Left ventricle myocardium superior (tissue), 1 donor: ENCODE measurements at regions not wholly inside any gene's neighbourhood (a gene's known extent, or its start where the extent isn't known, plus 50 kb on each side); places are given as distances from the start of the nearest gene placed in this dataset.
A peak's percentile ranks its signal among the peaks of the same experiment; 100 is the strongest.

Source experiments
- ATAC-seq: fragments of 200-7000 bp; cut with Tn5 transposase; one replicate; pipeline ENCODE4 v1.9.1; 2020; ENCODE audit warnings: mild to moderate bottlenecking, moderate library complexity
- DNase-seq: peaks from one replicate; pipeline ENCODE4 v3.0.0-alpha.2; 2020
- intact Hi-C: fragments of 100-400 bp; cut with micrococcal nuclease; formaldehyde crosslinking; loops from one replicate; pipeline ENCODE4 v1.11.0; 2022
- donor health status: DM: no; HTN: yes; CAD: no; lungs with severe emphysema.

- DNase-seq, result no peak
- peak; percentile 20 for ATAC-seq
- intact Hi-C loops, result no loop called here
These were observed 806.5 kb downstream of the TDRD15 start for GRCh38 chr2:21930226-21930625.

- DNase-seq (no peak), ATAC-seq (no peak)
- intact Hi-C loops, result no loop called here
These were observed 816.2 kb downstream of the TDRD15 start for GRCh38 chr2:21939967-21940366.

GRCh38 chr2:21944536-21944935, 820.8 kb downstream of the TDRD15 start:
- no peak for ATAC-seq
- intact Hi-C loops, result no loop called here
- no peak for DNase-seq

GRCh38 chr2:21945658-21946057, 821.9 kb downstream of the TDRD15 start:
- DNase-seq (no peak), ATAC-seq (no peak)
- intact Hi-C loops, result no loop called here

- ATAC-seq (no peak), DNase-seq (no peak)
- intact Hi-C loops, result no loop called here
These were observed 823.3 kb downstream of the TDRD15 start for GRCh38 chr2:21947046-21947445.

- DNase-seq, result no peak
- ATAC-seq, result peak; percentile 41
- intact Hi-C loops, result no loop called here
These were observed 842.4 kb downstream of the TDRD15 start for GRCh38 chr2:21966139-21966538.

GRCh38 chr2:21970971-21971370, 847.2 kb downstream of the TDRD15 start:
- ATAC-seq (no peak), DNase-seq (no peak)
- intact Hi-C loops, result no loop called here

GRCh38 chr2:21972586-21972985, 848.8 kb downstream of the TDRD15 start:
- ATAC-seq (no peak), DNase-seq (no peak)
- intact Hi-C loops, result no loop called here

GRCh38 chr2:21981127-21981526, 857.4 kb downstream of the TDRD15 start:
- intact Hi-C loops, result no loop called here
- DNase-seq, result no peak
- no peak for ATAC-seq

- intact Hi-C loops, result no loop called here
- DNase-seq, result no peak
- ATAC-seq, result no peak
These were observed 869.2 kb downstream of the TDRD15 start for GRCh38 chr2:21993002-21993401.

GRCh38 chr2:21996339-21996738, 872.6 kb downstream of the TDRD15 start:
- ATAC-seq (no peak), DNase-seq (no peak)
- intact Hi-C loops, result no loop called here

- intact Hi-C loops, result no loop called here
- no peak for ATAC-seq
These were observed 875.8 kb downstream of the TDRD15 start for GRCh38 chr2:21999522-21999921.

GRCh38 chr2:22002066-22002465, 878.3 kb downstream of the TDRD15 start:
- no peak for ATAC-seq

More at GRCh38 chr2:21999522-21999921, 875.8 kb downstream of the TDRD15 start:
- DNase-seq, result no peak

GRCh38 chr2:22003270-22003669, 879.5 kb downstream of the TDRD15 start:
- intact Hi-C loops, result no loop called here
- no peak for DNase-seq
- ATAC-seq, result no peak

More at GRCh38 chr2:22002066-22002465, 878.3 kb downstream of the TDRD15 start:
- DNase-seq, result no peak
- intact Hi-C loops, result no loop called here

- intact Hi-C loops, result no loop called here
- ATAC-seq (no peak), DNase-seq (no peak)
These were observed 887.3 kb downstream of the TDRD15 start for GRCh38 chr2:22011048-22011447.

GRCh38 chr2:22020091-22020742, 896.4 kb downstream of the TDRD15 start:
- intact Hi-C loops, result no loop called here
- ATAC-seq (peak; percentile 94), DNase-seq (no peak)

GRCh38 chr2:22027345-22028005, 903.7 kb downstream of the TDRD15 start:
- ATAC-seq, result no peak
- DNase-seq, result no peak
- intact Hi-C loops, result no loop called here

GRCh38 chr2:22035361-22035830, 911.6 kb downstream of the TDRD15 start:
- intact Hi-C loops, result no loop called here
- ATAC-seq (peak; percentile 97), DNase-seq (peak; percentile 48)

- DNase-seq (peak; percentile 26), ATAC-seq (peak; percentile 82)
- intact Hi-C loops, result no loop called here
These were observed 913.5 kb downstream of the TDRD15 start for GRCh38 chr2:22037274-22037673.

GRCh38 chr2:22043784-22044183, 920.0 kb downstream of the TDRD15 start:
- intact Hi-C loops, result no loop called here

More at GRCh38 chr2:22043784-22044183, 920.0 kb downstream of the TDRD15 start:
- ATAC-seq, result no peak
- no peak for DNase-seq
